ENCODE measurements at regions not wholly inside any gene's neighbourhood (a gene's known extent, or its start where the extent isn't known, plus 50 kb on each side); places are given as distances from the start of the nearest gene placed in this dataset.
"Not testable (repeated sequence)": the region's sequence is repeated elsewhere in the genome, so short reads cannot be mapped to it uniquely, and the experiment has no call there.

DNA sequence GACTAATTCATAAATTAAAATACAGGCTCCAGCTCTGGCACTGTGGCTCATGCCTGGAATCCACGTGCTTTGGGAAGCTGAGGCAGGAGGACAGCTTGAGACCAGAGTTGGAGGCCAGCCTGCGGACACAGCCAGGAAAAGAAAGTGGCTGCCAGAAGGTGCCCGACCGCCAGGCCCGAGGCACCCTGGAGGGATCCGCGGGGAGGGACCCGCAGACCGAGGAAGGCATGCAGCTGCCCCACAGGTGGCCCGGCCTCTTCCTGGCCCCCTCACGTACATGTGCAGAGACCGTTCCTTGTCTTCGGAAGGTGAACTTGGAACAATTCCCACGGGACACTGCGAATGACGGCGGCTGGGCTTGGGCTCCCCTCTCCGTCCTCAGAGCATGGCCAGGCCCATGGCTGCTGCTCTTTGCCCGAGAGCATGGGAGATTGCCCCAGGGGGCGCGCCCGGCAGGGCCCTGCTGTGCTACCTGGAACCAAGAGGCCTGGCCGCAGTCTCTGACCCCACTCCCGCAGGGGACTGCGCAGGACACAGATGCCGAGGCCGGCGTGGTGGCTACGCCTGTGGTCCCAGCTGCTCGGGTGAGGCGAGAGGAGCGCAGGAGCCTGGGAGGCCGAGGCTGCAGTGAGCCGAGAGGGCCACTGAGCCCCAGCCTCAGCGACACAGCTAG is 55.6 kb upstream of the IMP4 start:
- Histone ChIP-seq H3K27ac (ENCODE audit: low read length) (no peak overlapping the region), H3K36me3 (replicated peaks; ENCODE audit: insufficient read depth, low read length) (no peaks in the 10 kb centered on the region), H3K4me1 (ENCODE audit: low read length) (no peaks in the 10 kb centered on the region), H3K4me2 (ENCODE audit: low read depth, low read length) (no peak overlapping the region), H3F3A (ENCODE audit: insufficient read depth, low read length) (no peaks in the 10 kb centered on the region), H3K9ac (ENCODE audit: low read length) (no peak overlapping the region), H2AFZ (ENCODE audit: low read length) (no peak overlapping the region), H4K20me1 (ENCODE audit: insufficient read depth, low read length) (no peaks in the 10 kb centered on the region), H3K9me3 (replicated peaks; ENCODE audit: insufficient read depth, low read length) (no peaks in the 10 kb centered on the region), H3K9me2 (replicated peaks; ENCODE audit: insufficient read depth, low read length) (no peaks in the 10 kb centered on the region), H3K27me3 (replicated peaks; ENCODE audit: insufficient read depth, low read length) (no peaks in the 10 kb centered on the region), H3K4me3 (ENCODE audit: low read length) (no peak overlapping the region), H3K79me2 (ENCODE audit: low read length) (no peaks in the 10 kb centered on the region)
- no peak for DNase-seq
- TF ChIP-seq EZH2 (optimal IDR thresholded peaks at IDR 0.05; ENCODE audit: low read depth, low read length): no peak
- no peak for TF ChIP-seq EZH2phosphoT487 (IDR thresholded peaks at IDR 0.05; ENCODE audit: low read length)
- TF ChIP-seq, protein P1, sequence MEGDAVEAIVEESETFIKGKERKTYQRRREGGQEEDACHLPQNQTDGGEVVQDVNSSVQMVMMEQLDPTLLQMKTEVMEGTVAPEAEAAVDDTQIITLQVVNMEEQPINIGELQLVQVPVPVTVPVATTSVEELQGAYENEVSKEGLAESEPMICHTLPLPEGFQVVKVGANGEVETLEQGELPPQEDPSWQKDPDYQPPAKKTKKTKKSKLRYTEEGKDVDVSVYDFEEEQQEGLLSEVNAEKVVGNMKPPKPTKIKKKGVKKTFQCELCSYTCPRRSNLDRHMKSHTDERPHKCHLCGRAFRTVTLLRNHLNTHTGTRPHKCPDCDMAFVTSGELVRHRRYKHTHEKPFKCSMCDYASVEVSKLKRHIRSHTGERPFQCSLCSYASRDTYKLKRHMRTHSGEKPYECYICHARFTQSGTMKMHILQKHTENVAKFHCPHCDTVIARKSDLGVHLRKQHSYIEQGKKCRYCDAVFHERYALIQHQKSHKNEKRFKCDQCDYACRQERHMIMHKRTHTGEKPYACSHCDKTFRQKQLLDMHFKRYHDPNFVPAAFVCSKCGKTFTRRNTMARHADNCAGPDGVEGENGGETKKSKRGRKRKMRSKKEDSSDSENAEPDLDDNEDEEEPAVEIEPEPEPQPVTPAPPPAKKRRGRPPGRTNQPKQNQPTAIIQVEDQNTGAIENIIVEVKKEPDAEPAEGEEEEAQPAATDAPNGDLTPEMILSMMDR (IDR thresholded peaks at IDR 0.05; ENCODE audit: low read length): no peak

DNA sequence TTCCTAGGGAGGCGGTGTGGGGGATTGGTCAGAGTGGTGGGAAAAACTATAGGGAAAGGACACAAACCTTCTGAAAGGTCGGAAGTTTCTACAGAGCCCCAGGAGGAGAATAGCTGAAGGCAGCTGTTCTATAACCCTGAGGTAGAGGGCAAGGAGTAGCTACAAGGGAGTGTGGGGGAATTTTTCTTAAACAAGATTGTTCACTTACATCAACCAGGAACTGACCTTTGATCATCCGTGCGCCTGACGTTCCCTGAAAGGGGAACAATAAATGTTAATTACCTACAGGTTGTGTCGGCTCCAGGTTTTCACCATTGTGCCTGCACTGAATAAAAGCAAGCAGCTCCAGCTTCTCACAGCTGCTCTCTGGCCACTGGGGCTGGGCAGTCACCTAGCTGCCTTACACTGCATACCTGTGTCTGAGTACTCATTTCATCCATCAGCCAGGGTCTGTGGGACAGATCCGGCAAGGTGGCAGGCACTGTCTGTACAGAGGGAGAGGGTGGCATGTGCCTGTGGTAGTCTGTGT is 59.3 kb upstream of the IMP4 start:
- not testable (repeated sequence) for H3K9me3 ChIP-seq (replicated peaks; ENCODE audit: insufficient read depth, low read length); H3K9me2 ChIP-seq (replicated peaks; ENCODE audit: insufficient read depth, low read length); H3K4me2 ChIP-seq (ENCODE audit: low read depth, low read length); H3K79me2 ChIP-seq (ENCODE audit: low read length); H3K27ac ChIP-seq (ENCODE audit: low read length); H4K20me1 ChIP-seq (ENCODE audit: insufficient read depth, low read length); H3K27me3 ChIP-seq (replicated peaks; ENCODE audit: insufficient read depth, low read length); DNase-seq; H3F3A ChIP-seq (ENCODE audit: insufficient read depth, low read length); H3K4me1 ChIP-seq (ENCODE audit: low read length); H3K36me3 ChIP-seq (replicated peaks; ENCODE audit: insufficient read depth, low read length); H2AFZ ChIP-seq (ENCODE audit: low read length); H3K4me3 ChIP-seq (ENCODE audit: low read length); H3K9ac ChIP-seq (ENCODE audit: low read length)

DNA sequence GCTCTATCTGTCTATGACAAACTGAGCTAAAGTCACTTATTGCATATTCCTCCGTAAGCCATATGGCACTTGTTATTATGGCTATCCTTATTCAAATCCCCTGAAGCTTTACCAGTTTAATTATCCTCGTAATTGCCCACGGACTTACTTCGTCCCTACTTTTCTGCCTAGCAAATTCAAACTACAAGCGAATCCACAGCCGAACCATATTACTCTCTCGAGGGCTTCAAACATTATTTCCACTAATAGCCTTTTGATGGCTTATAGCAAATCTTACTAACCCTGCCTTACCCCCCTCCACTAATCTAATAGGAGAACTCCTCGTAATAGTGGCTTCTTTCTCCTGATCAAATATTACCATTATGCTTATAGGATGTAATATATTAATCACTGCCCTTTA is 63.1 kb upstream of the IMP4 start:
- not testable (repeated sequence) for H2AFZ ChIP-seq (ENCODE audit: low read length); H4K20me1 ChIP-seq (ENCODE audit: insufficient read depth, low read length); H3K27me3 ChIP-seq (replicated peaks; ENCODE audit: insufficient read depth, low read length); H3K27ac ChIP-seq (ENCODE audit: low read length); H3K4me2 ChIP-seq (ENCODE audit: low read depth, low read length); DNase-seq; H3K9ac ChIP-seq (ENCODE audit: low read length); H3K9me2 ChIP-seq (replicated peaks; ENCODE audit: insufficient read depth, low read length); H3F3A ChIP-seq (ENCODE audit: insufficient read depth, low read length); H3K4me3 ChIP-seq (ENCODE audit: low read length); H3K36me3 ChIP-seq (replicated peaks; ENCODE audit: insufficient read depth, low read length); H3K9me3 ChIP-seq (replicated peaks; ENCODE audit: insufficient read depth, low read length); H3K4me1 ChIP-seq (ENCODE audit: low read length); H3K79me2 ChIP-seq (ENCODE audit: low read length)

DNA sequence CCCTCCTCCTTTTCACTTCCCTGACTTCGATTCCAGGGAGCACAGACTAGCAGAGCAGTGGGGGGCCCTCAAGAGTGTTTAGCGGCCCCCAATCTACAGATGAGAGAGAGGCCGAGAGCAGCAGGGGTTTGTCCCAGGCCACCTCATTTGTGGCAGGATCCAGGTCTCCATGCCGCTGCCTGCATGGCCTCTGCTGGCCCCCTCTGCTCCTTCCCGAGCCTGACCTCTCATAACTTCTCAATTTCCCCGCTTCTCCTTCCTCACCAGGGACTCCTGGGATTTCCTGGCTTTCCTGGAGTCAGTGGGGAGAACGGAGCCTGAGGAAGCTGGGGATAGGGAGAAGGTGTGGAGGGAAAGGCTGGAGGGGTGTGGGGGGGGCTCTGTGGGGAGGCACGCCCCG is 70.1 kb upstream of the TUBA3E start:
- not testable (repeated sequence) for H3K4me3 ChIP-seq (ENCODE audit: low read length); H3K4me1 ChIP-seq (ENCODE audit: low read length); DNase-seq; H3F3A ChIP-seq (ENCODE audit: insufficient read depth, low read length); H3K9me3 ChIP-seq (replicated peaks; ENCODE audit: insufficient read depth, low read length); H4K20me1 ChIP-seq (ENCODE audit: insufficient read depth, low read length); H3K9ac ChIP-seq (ENCODE audit: low read length); H3K79me2 ChIP-seq (ENCODE audit: low read length); H3K36me3 ChIP-seq (replicated peaks; ENCODE audit: insufficient read depth, low read length); H2AFZ ChIP-seq (ENCODE audit: low read length); H3K4me2 ChIP-seq (ENCODE audit: low read depth, low read length); H3K9me2 ChIP-seq (replicated peaks; ENCODE audit: insufficient read depth, low read length); H3K27ac ChIP-seq (ENCODE audit: low read length); H3K27me3 ChIP-seq (replicated peaks; ENCODE audit: insufficient read depth, low read length)

DNA sequence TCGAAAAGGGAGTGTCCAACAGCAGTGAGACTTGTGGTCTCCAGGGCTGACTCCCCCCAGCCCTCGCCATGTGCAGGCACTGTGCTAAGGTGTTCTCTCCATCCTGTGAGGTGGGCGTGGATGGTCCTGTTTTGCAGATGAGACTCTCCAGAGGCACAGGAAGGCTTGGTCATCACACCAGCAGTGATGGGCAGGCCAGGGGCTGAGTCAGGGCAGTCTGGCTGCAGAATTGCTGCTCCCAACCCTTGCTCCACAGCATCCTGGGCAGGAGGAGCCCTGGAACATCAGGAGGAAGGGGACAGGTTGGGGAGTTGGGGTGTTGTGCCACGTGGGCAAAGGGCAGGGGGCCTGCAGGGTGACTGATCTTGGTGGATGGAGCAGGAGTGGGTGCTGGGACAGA is 69.3 kb upstream of the TUBA3E start:
- H3K27me3 ChIP-seq (replicated peaks; ENCODE audit: insufficient read depth, low read length); H3K4me1 ChIP-seq (ENCODE audit: low read length); H3K27ac ChIP-seq (ENCODE audit: low read length); H3K36me3 ChIP-seq (replicated peaks; ENCODE audit: insufficient read depth, low read length); H3K79me2 ChIP-seq (ENCODE audit: low read length); H4K20me1 ChIP-seq (ENCODE audit: insufficient read depth, low read length); H3K4me3 ChIP-seq (ENCODE audit: low read length); H2AFZ ChIP-seq (ENCODE audit: low read length); H3K9me2 ChIP-seq (replicated peaks; ENCODE audit: insufficient read depth, low read length); H3K4me2 ChIP-seq (ENCODE audit: low read depth, low read length); H3K9ac ChIP-seq (ENCODE audit: low read length); DNase-seq; H3K9me3 ChIP-seq (replicated peaks; ENCODE audit: insufficient read depth, low read length); H3F3A ChIP-seq (ENCODE audit: insufficient read depth, low read length): not testable (repeated sequence)

DNA sequence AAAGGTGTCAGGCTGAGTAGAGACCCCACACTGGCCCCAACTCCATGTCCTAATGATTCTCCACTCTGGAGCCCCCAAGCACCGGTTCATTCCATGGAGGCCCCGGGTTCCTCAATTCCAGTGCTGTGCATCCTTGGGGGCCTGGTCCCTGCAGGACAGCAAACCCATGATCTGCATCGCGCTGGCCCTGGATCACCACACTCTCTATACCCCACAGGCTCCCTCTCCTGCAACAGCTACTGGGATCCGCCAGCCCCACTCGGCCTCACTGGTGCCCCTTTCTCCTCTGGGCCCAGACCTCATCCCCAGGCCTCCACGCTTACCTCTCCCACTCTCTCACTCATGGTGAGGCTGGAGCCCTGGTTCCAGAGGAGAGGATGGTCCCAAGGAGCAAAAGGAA is 68.6 kb upstream of the TUBA3E start:
- not testable (repeated sequence) for H3K9me2 ChIP-seq (replicated peaks; ENCODE audit: insufficient read depth, low read length)

DNA sequence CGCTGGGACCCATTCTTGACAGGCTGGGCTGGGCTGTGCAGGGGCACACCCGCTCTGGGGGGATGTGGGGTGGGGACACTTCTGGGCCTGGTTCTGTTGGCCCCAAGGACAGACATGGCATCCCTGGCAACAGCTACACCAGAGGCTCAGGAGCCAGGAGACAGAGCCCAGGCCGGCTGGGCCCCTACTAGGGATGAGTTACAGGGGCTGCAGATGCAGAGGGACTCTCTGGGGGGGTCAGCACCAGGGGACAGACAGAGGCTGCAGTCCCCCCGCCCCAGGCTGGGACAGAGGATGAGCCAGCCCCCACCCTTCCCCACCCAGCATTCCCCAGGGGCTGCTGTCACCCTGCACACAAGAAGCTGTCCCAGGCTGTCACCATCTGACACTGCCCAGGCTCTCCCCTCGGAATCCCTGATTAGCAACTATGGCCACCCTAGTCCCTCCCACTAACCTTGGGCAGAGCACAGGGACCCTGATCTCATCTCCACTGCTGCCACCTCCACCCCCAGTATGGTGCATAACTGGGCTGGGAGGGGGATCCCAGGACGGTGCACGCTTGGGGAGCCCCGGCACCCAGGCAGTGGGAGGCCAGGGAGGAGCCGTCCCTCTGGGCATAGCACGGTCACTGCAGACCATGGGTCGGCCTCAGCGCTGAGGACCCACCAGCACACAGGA is 67.5 kb upstream of the TUBA3E start:
- H3K9me2 ChIP-seq (replicated peaks; ENCODE audit: insufficient read depth, low read length); H3K36me3 ChIP-seq (replicated peaks; ENCODE audit: insufficient read depth, low read length); H3K27me3 ChIP-seq (replicated peaks; ENCODE audit: insufficient read depth, low read length); H2AFZ ChIP-seq (ENCODE audit: low read length); H3K4me2 ChIP-seq (ENCODE audit: low read depth, low read length); H3K4me3 ChIP-seq (ENCODE audit: low read length); H4K20me1 ChIP-seq (ENCODE audit: insufficient read depth, low read length); DNase-seq; H3F3A ChIP-seq (ENCODE audit: insufficient read depth, low read length); H3K9ac ChIP-seq (ENCODE audit: low read length); H3K9me3 ChIP-seq (replicated peaks; ENCODE audit: insufficient read depth, low read length); H3K27ac ChIP-seq (ENCODE audit: low read length); H3K4me1 ChIP-seq (ENCODE audit: low read length); H3K79me2 ChIP-seq (ENCODE audit: low read length): not testable (repeated sequence)

More for the DNA sequence above, 68.6 kb upstream of the TUBA3E start:
- H3K9ac ChIP-seq (ENCODE audit: low read length); H3K27me3 ChIP-seq (replicated peaks; ENCODE audit: insufficient read depth, low read length); H3K36me3 ChIP-seq (replicated peaks; ENCODE audit: insufficient read depth, low read length); H3K27ac ChIP-seq (ENCODE audit: low read length); DNase-seq; H3F3A ChIP-seq (ENCODE audit: insufficient read depth, low read length); H3K4me3 ChIP-seq (ENCODE audit: low read length); H3K4me1 ChIP-seq (ENCODE audit: low read length); H4K20me1 ChIP-seq (ENCODE audit: insufficient read depth, low read length); H2AFZ ChIP-seq (ENCODE audit: low read length); H3K9me3 ChIP-seq (replicated peaks; ENCODE audit: insufficient read depth, low read length); H3K4me2 ChIP-seq (ENCODE audit: low read depth, low read length); H3K79me2 ChIP-seq (ENCODE audit: low read length): not testable (repeated sequence)

Measured in MM.1S (cell line).